NCI-H2227 (cell line): ENCODE measurements at regions not wholly inside any gene's neighbourhood (a gene's known extent, or its start where the extent isn't known, plus 50 kb on each side); places are given as distances from the start of the nearest gene placed in this dataset.

Experiments used
- DNase-seq: peaks from one replicate; lab custom pipeline; 2025; ENCODE audit not compliant: unreplicated experiment; lab: John Stamatoyannopoulos, UW

GRCh38 chr2:120496759-120497158 lies 150.8 kb downstream of the INHBB start:
- DNase-seq: no peak

GRCh38 chr2:120497261-120497977 lies 151.5 kb downstream of the INHBB start:
- no peak for DNase-seq

- DNase-seq: no peak
Observed at GRCh38 chr2:120498121-120498520, 152.2 kb downstream of the INHBB start.

GRCh38 chr2:120498576-120499394 lies 152.8 kb downstream of the INHBB start:
- DNase-seq: no peak

GRCh38 chr2:120499784-120500495 lies 154.0 kb downstream of the INHBB start:
- DNase-seq: no peak

- DNase-seq: no peak
Observed at GRCh38 chr2:120501591-120501990, 155.7 kb downstream of the INHBB start.

- DNase-seq: no peak
Observed at GRCh38 chr2:120502357-120502756, 156.4 kb downstream of the INHBB start.

- DNase-seq: no peak
Observed at GRCh38 chr2:120502761-120503160, 156.8 kb downstream of the INHBB start.

- DNase-seq: no peak
Observed at GRCh38 chr2:120503206-120503792, 157.4 kb downstream of the INHBB start.

GRCh38 chr2:120503793-120504571 lies 158.0 kb downstream of the INHBB start:
- DNase-seq: no peak

- no peak for DNase-seq
Observed at GRCh38 chr2:120504936-120505705, 159.2 kb downstream of the INHBB start.

- DNase-seq: no peak
Observed at GRCh38 chr2:120508567-120509041, 162.7 kb downstream of the INHBB start.

GRCh38 chr2:120509213-120509815 lies 163.4 kb downstream of the INHBB start:
- DNase-seq: no peak

- no peak for DNase-seq
Observed at GRCh38 chr2:120509991-120510735, 164.2 kb downstream of the INHBB start.

- no peak for DNase-seq
Observed at GRCh38 chr2:120510751-120511395, 164.9 kb downstream of the INHBB start.

- no peak for DNase-seq
Observed at GRCh38 chr2:120511536-120511935, 165.6 kb downstream of the INHBB start.

GRCh38 chr2:120511947-120512710 lies 166.2 kb downstream of the INHBB start:
- DNase-seq: no peak
